GM21576 (cell line): ENCODE measurements at regions not wholly inside any gene's neighbourhood (a gene's known extent, or its start where the extent isn't known, plus 50 kb on each side); places are given as distances from the start of the nearest gene placed in this dataset.
A peak's percentile ranks its signal among the peaks of the same experiment; 100 is the strongest.
"Not testable (repeated sequence)": the region's sequence is repeated elsewhere in the genome, so short reads cannot be mapped to it uniquely, and the experiment has no call there.

Experiments
- ATAC-seq: cut with Tn5 transposase; IDR thresholded peaks from one replicate; pipeline ENCODE4 v1.9.1; 2021; ENCODE audit warnings: mild to moderate bottlenecking, moderate library complexity; ENCODE audit not compliant: unreplicated experiment

DNA sequence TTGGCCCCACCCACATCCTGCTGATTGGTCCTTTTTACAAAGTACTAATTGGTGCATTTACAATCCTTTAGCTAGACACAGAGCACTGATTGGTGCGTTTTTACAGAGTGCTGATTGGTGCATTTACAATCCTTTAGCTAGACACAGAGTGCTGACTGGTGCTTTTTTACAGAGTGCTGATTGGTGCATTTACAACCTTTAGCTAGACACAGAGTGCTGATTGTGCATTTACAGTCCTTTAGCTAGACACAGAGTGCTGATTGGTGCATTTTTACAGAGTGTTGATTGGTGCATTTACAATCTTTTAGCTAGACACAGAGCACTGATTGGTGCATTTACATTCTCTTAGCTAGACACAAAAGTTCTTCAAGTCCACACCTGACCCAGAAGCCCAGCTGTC lies 144.2 kb upstream of the XIRP2 start:
- not testable (repeated sequence) for ATAC-seq

DNA sequence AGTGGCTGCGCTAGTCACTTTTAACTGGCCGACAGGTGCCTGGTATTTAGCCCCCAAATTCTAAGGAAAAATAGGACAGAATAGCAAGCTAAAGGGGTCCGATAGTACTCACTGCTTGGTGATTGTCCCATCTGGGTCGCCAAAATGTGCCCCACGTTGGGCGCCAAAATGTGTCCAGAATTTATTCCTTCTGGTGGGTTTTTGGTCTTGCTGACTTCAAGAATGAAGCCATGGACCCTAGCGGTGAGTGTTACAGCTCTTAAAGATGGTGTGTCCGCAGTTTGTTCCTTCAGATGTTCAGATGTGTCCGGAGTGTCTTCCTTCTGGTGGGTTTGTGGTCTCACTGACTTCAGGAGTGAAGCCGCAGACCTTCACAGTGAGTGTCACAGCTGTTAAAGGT lies 144.8 kb upstream of the XIRP2 start:
- ATAC-seq, result not testable (repeated sequence)

- peak; percentile 99 for ATAC-seq
These were observed 161.2 kb upstream of the XIRP2 start for GRCh38 chr2:166727095-166727494.

- no peak for ATAC-seq
These were observed 162.1 kb upstream of the XIRP2 start for GRCh38 chr2:166725927-166726924.

DNA sequence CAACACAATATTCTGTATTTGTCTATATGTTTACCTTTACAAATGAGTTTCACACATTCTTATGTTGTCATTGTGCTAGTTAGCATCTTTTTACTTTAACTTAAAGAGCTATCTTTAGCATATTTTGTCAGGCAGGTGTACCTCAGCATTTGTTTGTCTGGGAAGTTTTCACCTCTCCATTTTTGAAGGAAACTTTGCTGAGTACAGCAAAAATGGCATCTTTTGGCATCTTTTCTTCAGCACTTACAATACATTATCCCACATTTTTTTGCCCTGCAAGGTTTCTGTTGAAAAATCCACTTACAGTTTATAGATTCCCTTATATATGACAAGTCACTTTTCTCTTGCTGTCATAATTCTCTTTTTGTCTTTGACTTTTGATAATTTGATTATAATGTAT lies 171.3 kb upstream of the XIRP2 start:
- no peak for ATAC-seq

- ATAC-seq, result no peak
These were observed 188.2 kb upstream of the XIRP2 start for GRCh38 chr2:166700079-166700478.

GRCh38 chr2:166695154-166695553 lies 193.1 kb upstream of the XIRP2 start:
- no peak for ATAC-seq

GRCh38 chr2:166686057-166686456 lies 192.0 kb upstream of the SCN7A start:
- not testable (repeated sequence) for ATAC-seq

DNA sequence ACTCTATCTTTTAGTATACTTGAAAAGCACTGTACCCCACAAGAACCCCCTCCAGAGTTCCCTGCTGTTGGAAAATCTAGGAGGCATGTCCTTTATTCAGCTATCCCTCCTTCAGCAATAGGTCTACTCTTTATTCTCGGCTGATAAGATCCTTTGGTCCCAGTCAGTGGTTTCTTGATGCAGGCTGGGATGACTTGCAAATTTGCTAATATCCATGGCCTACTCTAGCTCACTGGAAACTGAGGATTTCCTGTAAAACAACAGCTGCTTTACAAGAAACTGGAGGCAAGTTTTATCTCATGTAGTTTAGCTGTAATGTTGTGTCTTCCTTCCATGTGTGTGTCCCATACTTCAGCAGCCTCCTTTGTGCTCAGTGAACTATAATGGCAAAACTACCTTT lies 183.9 kb upstream of the SCN7A start:
- ATAC-seq, result no peak

DNA sequence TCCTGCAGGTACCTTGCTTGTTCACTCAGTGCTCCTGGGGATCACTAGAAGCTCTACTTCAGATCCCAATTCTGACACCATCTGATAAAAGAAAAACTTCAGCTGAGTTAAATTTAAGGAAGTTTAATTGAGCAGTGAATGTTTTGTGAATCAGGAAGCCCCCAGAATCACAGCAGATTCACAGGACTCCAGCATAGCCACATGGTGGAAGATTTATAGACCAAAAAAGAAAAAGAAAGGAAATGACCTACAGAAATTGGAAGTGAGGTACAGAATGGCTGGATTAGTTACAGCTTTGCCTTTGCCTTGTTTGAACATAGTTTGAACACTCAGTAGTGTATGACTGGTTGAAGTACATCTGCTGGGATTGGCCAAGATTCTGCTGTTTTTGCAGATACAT lies 182.7 kb upstream of the SCN7A start:
- ATAC-seq, result no peak

- no peak for ATAC-seq
These were observed 181.5 kb upstream of the SCN7A start for GRCh38 chr2:166675553-166675952.

GRCh38 chr2:166673986-166674385 lies 179.9 kb upstream of the SCN7A start:
- no peak for ATAC-seq

DNA sequence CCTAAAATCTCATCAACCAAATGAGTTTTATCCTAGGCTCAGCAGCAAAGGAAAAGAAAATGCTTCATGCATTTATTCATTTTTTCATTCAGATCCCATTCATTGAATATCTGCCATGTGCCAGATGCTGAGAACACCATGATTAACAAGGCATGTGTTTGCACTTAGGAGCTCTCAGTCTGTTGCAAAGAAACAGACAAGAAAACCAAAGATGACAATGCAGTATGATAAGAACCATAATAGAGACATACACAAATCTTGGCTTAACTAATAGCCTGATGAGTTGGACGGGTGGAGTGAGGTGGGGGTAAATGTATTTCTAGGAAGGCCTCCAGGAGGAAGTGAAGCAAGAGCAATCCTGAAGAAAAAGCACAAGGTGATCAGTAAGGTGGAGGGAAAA lies 177.8 kb upstream of the SCN7A start:
- ATAC-seq, result no peak

DNA sequence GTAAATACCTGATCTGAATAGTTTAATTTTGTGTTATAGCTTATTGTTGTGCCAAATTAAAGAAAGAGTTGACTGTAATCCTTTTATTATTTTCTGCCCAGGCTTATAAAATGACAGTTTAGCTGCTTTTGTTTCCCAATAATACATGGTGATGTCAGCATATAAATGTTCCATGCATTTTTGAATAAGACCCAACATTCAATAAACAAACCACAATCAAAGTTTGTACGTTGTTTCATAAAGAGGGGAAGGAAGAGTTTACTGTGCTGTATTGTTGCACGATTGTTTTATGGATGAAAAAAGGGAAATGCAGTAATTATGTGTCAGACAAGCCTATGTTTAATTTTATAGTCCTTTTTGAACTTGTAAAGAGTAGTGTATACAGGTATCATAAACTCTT lies 177.2 kb upstream of the SCN7A start:
- ATAC-seq, result no peak

- ATAC-seq, result no peak
These were observed 172.2 kb upstream of the SCN7A start for GRCh38 chr2:166665991-166666940.

GRCh38 chr2:166661824-166662223 lies 167.8 kb upstream of the SCN7A start:
- no peak for ATAC-seq

DNA sequence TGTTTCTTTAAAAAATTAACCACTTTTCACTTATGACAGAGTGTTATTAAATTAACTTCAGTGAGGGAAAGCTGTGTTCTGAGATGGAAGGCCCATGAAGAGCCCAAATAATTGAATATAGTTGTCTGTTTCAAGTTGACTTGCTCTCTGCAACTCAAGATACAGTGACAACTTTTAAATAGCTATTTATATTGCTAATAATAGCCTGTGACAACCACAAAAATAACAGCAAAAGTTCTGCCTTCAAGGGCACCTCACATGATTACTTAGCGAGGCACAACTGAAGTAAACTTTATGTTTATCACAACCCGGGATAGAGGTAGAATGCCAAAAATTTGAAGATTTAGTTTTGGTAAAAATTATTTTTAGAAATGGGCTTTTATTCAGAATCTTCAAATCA lies 167.3 kb upstream of the SCN7A start:
- no peak for ATAC-seq

DNA sequence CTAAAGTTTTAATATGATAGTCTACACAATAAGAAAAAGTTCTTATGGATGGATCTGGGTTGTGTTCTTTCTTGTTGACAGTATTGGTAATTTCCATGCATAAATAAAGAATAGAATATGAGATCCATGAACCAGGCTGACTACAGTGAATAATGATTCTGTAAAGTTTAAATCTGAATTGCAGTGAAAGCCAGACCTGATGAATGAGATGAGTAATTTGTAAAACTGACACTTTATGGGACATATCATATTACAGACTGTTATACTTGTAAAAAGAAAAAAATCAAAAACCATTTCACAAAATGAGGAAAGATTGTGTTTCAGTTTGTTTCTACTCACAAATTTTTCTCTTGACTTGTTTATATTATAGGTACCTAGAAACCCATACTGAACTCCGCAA lies 164.9 kb upstream of the SCN7A start:
- no peak for ATAC-seq

DNA sequence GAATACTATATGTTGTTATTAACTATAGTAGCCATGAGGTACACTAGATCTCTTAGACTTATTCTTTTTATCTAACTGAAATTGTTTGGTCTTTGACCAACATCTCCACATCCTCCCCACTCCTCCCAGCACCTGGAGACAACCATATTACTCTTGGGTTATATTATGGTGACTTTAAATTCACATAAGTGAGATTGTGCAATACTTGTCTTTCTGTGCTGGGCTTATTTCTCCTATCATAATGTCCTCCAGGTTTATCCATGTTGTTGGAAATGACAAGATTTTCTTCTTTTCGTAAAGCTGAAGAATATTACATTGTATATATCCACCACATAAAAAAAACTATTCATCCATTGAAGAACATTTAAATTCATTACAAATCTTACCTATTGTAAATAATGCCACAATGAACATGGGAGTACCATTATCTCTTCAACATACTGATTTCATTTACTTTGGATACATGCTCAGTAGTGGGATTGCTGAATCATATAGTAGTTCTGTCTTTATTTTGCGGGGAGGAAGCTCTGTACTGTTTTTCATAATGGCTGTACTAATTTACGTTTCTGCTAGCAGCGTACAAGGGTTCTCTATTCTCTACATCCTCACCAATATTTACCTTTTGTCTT lies 159.2 kb upstream of the SCN7A start:
- no peak for ATAC-seq

GRCh38 chr2:166651991-166652390 lies 157.9 kb upstream of the SCN7A start:
- ATAC-seq, result no peak

DNA sequence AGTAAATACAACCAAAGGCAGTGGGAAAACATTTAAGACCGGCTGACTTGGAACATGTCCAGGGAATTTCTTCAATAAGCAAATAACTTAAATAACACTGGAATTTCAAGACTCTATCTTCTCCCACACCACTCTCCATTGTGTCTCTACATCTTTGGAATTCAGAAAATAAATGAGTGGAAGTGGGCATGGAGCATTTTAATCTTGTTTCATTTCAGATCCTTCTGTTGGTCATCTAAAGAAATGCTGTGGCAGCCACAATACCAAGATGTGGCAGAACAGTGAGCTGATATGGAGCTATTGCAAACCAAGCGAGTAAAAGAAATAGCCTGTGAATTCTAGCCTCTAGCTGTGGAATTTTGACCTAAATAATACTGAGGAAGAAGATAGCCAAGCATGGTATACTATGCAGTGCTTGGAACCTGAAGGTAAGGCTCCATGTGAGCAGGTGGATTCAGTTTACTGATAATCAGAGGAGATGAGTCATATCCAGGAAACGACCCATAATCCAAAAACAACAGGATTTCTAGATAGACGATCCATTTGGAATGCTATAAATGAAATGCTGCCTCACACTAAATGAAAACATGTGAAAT lies 157.1 kb upstream of the SCN7A start:
- no peak for ATAC-seq
